GM23338 (cell line): ENCODE measurements at regions not wholly inside any gene's neighbourhood (a gene's known extent, or its start where the extent isn't known, plus 50 kb on each side); places are given as distances from the start of the nearest gene placed in this dataset.

Experiments used
- ATAC-seq: fragments of 200-7000 bp; cut with Tn5 transposase; 3 replicates; pipeline ENCODE4 v1.9.1; 2020
- DNase-seq: peaks from one replicate; pipeline ENCODE4 v3.0.0-alpha.2; 2015; ENCODE audit warnings: low spot score
- H2AFZ ChIP-seq: fragments of 200-600 bp; sonication (generic); 2 replicates; pipeline ENCODE4 v1.8.0; 2016; ENCODE audit warnings: antibody characterized with exemption, mild to moderate bottlenecking, moderate library complexity
- H3F3A ChIP-seq: fragments of 200-600 bp; sonication (generic); replicated peaks from 2 replicates; pipeline ENCODE4 v1.8.0; 2017; ENCODE audit warnings: antibody characterized with exemption, mixed run types, low read depth
- H3K27ac ChIP-seq: fragments of 200-600 bp; sonication (generic); 2 replicates; pipeline ENCODE4 v1.6.1; 2016; ENCODE audit warnings: low read depth
- H3K27me3 ChIP-seq: fragments of 200-600 bp; sonication (generic); 2 replicates; pipeline ENCODE4 v1.8.0; 2016; ENCODE audit warnings: mild to moderate bottlenecking, mixed run types, moderate library complexity; ENCODE audit not compliant: insufficient read depth
- H3K36me3 ChIP-seq: fragments of 200-600 bp; sonication (generic); 2 replicates; pipeline ENCODE4 v1.8.0; 2016; ENCODE audit warnings: mild to moderate bottlenecking; ENCODE audit not compliant: insufficient read depth
- H3K4me1 ChIP-seq: fragments of 200-600 bp; sonication (generic); 2 replicates; pipeline ENCODE4 v1.8.0; 2016; ENCODE audit warnings: mild to moderate bottlenecking, moderate library complexity; ENCODE audit not compliant: insufficient read depth
- H3K4me2 ChIP-seq: fragments of 200-600 bp; sonication (generic); 2 replicates; pipeline ENCODE4 v1.7.1; 2017; ENCODE audit warnings: mixed run types
- H3K4me3 ChIP-seq: fragments of 200-600 bp; sonication (generic); 2 replicates; pipeline ENCODE4 v1.6.1; 2016; ENCODE audit warnings: mixed run types
- H3K79me2 ChIP-seq: fragments of 200-600 bp; sonication (generic); replicated peaks from 2 replicates; pipeline ENCODE4 v1.8.0; 2017; ENCODE audit warnings: mild to moderate bottlenecking; ENCODE audit not compliant: insufficient read depth
- H3K9me2 ChIP-seq: fragments of 200-600 bp; sonication (generic); 2 replicates; pipeline ENCODE4 v1.8.0; 2017; ENCODE audit not compliant: insufficient read depth
- H4K20me1 ChIP-seq: fragments of 200-600 bp; sonication (generic); replicated peaks from 2 replicates; pipeline ENCODE4 v1.8.0; 2017; ENCODE audit warnings: mild to moderate bottlenecking; ENCODE audit not compliant: insufficient read depth
- H3K27ac Mint-ChIP-seq: 2 replicates; pipeline ENCODE4 v1.8.0; 2020; ENCODE audit warnings: inconsistent platforms, mild to moderate bottlenecking, moderate library complexity, mixed read lengths
- H3K27me3 Mint-ChIP-seq: 3 replicates; pipeline ENCODE4 v1.8.0; 2022; ENCODE audit warnings: low read depth, mild to moderate bottlenecking, moderate library complexity, mixed read lengths, inconsistent platforms; ENCODE audit not compliant: insufficient read depth, poor library complexity
- H3K36me3 Mint-ChIP-seq: 3 replicates; pipeline ENCODE4 v1.8.0; 2021; ENCODE audit warnings: low read depth, mild to moderate bottlenecking, inconsistent platforms, moderate library complexity, mixed read lengths
- H3K4me1 Mint-ChIP-seq: 3 replicates; pipeline ENCODE4 v1.8.0; 2020; ENCODE audit warnings: mild to moderate bottlenecking, inconsistent platforms, mixed read lengths
- H3K4me3 Mint-ChIP-seq: 3 replicates; pipeline ENCODE4 v1.8.0; 2021; ENCODE audit warnings: moderate library complexity, mild to moderate bottlenecking, inconsistent platforms, mixed read lengths
- H3K9me3 Mint-ChIP-seq: 3 replicates; pipeline ENCODE4 v1.8.0; 2020; ENCODE audit warnings: moderate library complexity, mild to moderate bottlenecking, inconsistent platforms, mixed read lengths
- CREB1 ChIP-seq: fragments of 250-450 bp; sonication (Bioruptor Pico); IDR thresholded peaks from 2 replicates; pipeline ENCODE4 v1.5.0; 2020; ENCODE audit warnings: low read depth, mild to moderate bottlenecking, moderate library complexity
- EZH2 ChIP-seq: fragments of 200-600 bp; sonication (generic); IDR thresholded peaks from one replicate; pipeline ENCODE4 v1.8.0; 2017; ENCODE audit warnings: antibody characterized with exemption, mild to moderate bottlenecking, low read depth; ENCODE audit not compliant: unreplicated experiment
- EZH2phosphoT487 ChIP-seq: fragments of 200-600 bp; sonication (generic); IDR thresholded peaks from one replicate; pipeline ENCODE4 v1.8.1; 2018; ENCODE audit warnings: antibody characterized with exemption; ENCODE audit not compliant: unreplicated experiment
- JUNB ChIP-seq: IDR thresholded peaks from one replicate; pipeline ENCODE4 v1.6.1; 2016; ENCODE audit warnings: antibody characterized with exemption; ENCODE audit not compliant: unreplicated experiment
- NANOG ChIP-seq: IDR thresholded peaks from 2 replicates; pipeline ENCODE4 v1.6.1; 2016; ENCODE audit warnings: antibody characterized with exemption, borderline replicate concordance
- POLR2AphosphoS5 ChIP-seq: IDR thresholded peaks from 2 replicates; pipeline ENCODE4 v1.6.1; 2016; ENCODE audit warnings: antibody characterized with exemption, low read depth
- STAT1 ChIP-seq: IDR thresholded peaks from one replicate; pipeline ENCODE4 v1.6.1; 2016; ENCODE audit warnings: antibody characterized with exemption; ENCODE audit not compliant: unreplicated experiment
- ZNF114 ChIP-seq: fragments of 250-450 bp; sonication (Bioruptor Pico); IDR thresholded peaks from 2 replicates; pipeline ENCODE4 v1.5.0; 2020; ENCODE audit warnings: mild to moderate bottlenecking, moderate library complexity
- ZNF331 ChIP-seq: fragments of 250-450 bp; sonication (Bioruptor Pico); IDR thresholded peaks from 2 replicates; pipeline ENCODE4 v1.5.0; 2020; ENCODE audit warnings: low read depth, mild to moderate bottlenecking, moderate library complexity
- TF ChIP-seq, protein P1 (sequence below): fragments of 250-450 bp; sonication (Bioruptor Pico); IDR thresholded peaks from 2 replicates; pipeline ENCODE4 v1.5.0; 2020; ENCODE audit warnings: mild to moderate bottlenecking, moderate library complexity
- TF ChIP-seq, protein P2 (sequence below): IDR thresholded peaks from one replicate; pipeline ENCODE4 v1.6.1; 2018; ENCODE audit warnings: antibody characterized with exemption; ENCODE audit not compliant: unreplicated experiment
- TF ChIP-seq, protein P3 (sequence below): IDR thresholded peaks from 2 replicates; pipeline ENCODE4 v1.6.1; 2016; ENCODE audit warnings: antibody characterized with exemption
- TF ChIP-seq, protein P4 (sequence below), 2 experiments: fragments of 200-600 bp in 1 of 2; sonication (generic) in 1 of 2; conservative IDR thresholded peaks; 2 replicates each; pipeline versions ENCODE4 v1.5.1 to v1.6.1; 2016 to 2017; ENCODE audit warnings: antibody characterized with exemption in 2 of 2, low read depth in 2 of 2, mild to moderate bottlenecking in 2 of 2, moderate library complexity in 1 of 2

DNA sequence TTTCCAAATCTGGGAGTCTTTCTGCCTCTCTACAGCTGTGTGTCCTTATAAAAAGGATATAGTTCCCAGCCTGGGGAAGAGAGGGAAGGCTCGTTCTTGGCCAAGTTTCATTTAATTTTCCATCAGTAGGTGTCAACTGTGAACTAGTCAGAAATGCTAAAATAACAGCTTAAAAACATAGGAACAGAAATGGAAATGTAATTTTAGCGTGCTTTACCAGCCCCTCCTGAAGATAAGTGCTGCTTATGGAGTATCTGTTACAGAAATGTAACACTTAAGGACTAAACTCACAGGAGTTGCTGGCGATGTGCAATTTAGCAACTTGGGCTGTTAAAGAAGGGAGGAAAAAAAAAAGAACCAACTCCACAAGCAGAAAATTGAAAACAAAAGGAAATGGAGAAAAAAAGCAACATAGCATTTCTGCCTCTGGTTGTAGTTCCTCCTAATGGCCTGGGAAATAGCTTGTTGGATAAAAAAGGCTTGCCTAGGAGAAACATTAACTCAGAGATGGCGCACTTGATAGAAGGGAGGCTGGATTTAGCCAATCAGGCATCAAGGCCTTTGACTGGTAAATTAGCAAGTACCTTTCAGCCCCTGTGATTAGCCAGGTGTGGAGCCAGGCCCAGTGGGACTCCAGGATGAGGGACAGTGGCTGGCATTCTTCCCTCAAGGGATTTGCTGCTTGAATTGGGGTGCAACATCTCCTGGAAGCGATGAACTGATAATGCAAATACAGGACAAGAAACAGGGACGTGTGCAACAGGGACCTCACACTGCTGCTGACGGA, 84.3 kb downstream of the RPLP1 start:
- Histone ChIP-seq H3F3A (no peaks in the 10 kb centered on the region), H3K4me3 (no peak overlapping the region), H3K27me3 (no peaks in the 10 kb centered on the region), H3K27ac (no peak overlapping the region), H3K4me1 (peaks cover 2% of the 10 kb centered on the region; the same call in 1 of the 2 replicates), H4K20me1 (no peaks in the 10 kb centered on the region; the same call in 1 of the 2 replicates), H3K4me2 (no peak overlapping the region), H3K9me2 (no peaks in the 10 kb centered on the region; the same call in 1 of the 2 replicates), H3K36me3 (no peaks in the 10 kb centered on the region), H3K79me2 (no peaks in the 10 kb centered on the region), H2AFZ (no peak overlapping the region)
- no peaks in the 10 kb centered on the region for H3K9me3 Mint-ChIP-seq
- peak; percentile 77 for ATAC-seq
- TF ChIP-seq NANOG (no peak), EZH2 (no peak), CREB1 (CRISPR knock-in tag) (no peak), STAT1 (no peak), JUNB (no peak), POLR2AphosphoS5 (no peak), ZNF331 (CRISPR knock-in tag) (no peak), ZNF114 (CRISPR knock-in tag) (no peak), EZH2phosphoT487 (no peak)
- TF ChIP-seq, protein P1, sequence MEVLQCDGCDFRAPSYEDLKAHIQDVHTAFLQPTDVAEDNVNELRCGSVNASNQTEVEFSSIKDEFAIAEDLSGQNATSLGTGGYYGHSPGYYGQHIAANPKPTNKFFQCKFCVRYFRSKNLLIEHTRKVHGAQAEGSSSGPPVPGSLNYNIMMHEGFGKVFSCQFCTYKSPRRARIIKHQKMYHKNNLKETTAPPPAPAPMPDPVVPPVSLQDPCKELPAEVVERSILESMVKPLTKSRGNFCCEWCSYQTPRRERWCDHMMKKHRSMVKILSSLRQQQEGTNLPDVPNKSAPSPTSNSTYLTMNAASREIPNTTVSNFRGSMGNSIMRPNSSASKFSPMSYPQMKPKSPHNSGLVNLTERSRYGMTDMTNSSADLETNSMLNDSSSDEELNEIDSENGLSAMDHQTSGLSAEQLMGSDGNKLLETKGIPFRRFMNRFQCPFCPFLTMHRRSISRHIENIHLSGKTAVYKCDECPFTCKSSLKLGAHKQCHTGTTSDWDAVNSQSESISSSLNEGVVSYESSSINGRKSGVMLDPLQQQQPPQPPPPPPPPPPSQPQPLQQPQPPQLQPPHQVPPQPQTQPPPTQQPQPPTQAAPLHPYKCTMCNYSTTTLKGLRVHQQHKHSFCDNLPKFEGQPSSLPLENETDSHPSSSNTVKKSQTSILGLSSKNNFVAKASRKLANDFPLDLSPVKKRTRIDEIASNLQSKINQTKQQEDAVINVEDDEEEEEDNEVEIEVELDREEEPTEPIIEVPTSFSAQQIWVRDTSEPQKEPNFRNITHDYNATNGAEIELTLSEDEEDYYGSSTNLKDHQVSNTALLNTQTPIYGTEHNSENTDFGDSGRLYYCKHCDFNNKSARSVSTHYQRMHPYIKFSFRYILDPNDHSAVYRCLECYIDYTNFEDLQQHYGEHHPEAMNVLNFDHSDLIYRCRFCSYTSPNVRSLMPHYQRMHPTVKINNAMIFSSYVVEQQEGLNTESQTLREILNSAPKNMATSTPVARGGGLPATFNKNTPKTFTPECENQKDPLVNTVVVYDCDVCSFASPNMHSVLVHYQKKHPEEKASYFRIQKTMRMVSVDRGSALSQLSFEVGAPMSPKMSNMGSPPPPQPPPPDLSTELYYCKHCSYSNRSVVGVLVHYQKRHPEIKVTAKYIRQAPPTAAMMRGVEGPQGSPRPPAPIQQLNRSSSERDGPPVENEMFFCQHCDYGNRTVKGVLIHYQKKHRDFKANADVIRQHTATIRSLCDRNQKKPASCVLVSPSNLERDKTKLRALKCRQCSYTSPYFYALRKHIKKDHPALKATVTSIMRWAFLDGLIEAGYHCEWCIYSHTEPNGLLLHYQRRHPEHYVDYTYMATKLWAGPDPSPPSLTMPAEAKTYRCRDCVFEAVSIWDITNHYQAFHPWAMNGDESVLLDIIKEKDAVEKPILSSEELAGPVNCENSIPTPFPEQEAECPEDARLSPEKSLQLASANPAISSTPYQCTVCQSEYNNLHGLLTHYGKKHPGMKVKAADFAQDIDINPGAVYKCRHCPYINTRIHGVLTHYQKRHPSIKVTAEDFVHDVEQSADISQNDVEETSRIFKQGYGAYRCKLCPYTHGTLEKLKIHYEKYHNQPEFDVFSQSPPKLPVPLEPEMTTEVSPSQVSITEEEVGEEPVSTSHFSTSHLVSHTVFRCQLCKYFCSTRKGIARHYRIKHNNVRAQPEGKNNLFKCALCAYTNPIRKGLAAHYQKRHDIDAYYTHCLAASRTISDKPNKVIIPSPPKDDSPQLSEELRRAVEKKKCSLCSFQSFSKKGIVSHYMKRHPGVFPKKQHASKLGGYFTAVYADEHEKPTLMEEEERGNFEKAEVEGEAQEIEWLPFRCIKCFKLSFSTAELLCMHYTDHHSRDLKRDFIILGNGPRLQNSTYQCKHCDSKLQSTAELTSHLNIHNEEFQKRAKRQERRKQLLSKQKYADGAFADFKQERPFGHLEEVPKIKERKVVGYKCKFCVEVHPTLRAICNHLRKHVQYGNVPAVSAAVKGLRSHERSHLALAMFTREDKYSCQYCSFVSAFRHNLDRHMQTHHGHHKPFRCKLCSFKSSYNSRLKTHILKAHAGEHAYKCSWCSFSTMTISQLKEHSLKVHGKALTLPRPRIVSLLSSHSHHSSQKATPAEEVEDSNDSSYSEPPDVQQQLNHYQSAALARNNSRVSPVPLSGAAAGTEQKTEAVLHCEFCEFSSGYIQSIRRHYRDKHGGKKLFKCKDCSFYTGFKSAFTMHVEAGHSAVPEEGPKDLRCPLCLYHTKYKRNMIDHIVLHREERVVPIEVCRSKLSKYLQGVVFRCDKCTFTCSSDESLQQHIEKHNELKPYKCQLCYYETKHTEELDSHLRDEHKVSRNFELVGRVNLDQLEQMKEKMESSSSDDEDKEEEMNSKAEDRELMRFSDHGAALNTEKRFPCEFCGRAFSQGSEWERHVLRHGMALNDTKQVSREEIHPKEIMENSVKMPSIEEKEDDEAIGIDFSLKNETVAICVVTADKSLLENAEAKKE (CRISPR knock-in tag) = no peak
- TF ChIP-seq, protein P2, sequence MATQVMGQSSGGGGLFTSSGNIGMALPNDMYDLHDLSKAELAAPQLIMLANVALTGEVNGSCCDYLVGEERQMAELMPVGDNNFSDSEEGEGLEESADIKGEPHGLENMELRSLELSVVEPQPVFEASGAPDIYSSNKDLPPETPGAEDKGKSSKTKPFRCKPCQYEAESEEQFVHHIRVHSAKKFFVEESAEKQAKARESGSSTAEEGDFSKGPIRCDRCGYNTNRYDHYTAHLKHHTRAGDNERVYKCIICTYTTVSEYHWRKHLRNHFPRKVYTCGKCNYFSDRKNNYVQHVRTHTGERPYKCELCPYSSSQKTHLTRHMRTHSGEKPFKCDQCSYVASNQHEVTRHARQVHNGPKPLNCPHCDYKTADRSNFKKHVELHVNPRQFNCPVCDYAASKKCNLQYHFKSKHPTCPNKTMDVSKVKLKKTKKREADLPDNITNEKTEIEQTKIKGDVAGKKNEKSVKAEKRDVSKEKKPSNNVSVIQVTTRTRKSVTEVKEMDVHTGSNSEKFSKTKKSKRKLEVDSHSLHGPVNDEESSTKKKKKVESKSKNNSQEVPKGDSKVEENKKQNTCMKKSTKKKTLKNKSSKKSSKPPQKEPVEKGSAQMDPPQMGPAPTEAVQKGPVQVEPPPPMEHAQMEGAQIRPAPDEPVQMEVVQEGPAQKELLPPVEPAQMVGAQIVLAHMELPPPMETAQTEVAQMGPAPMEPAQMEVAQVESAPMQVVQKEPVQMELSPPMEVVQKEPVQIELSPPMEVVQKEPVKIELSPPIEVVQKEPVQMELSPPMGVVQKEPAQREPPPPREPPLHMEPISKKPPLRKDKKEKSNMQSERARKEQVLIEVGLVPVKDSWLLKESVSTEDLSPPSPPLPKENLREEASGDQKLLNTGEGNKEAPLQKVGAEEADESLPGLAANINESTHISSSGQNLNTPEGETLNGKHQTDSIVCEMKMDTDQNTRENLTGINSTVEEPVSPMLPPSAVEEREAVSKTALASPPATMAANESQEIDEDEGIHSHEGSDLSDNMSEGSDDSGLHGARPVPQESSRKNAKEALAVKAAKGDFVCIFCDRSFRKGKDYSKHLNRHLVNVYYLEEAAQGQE = no peak
- TF ChIP-seq, protein P3, sequence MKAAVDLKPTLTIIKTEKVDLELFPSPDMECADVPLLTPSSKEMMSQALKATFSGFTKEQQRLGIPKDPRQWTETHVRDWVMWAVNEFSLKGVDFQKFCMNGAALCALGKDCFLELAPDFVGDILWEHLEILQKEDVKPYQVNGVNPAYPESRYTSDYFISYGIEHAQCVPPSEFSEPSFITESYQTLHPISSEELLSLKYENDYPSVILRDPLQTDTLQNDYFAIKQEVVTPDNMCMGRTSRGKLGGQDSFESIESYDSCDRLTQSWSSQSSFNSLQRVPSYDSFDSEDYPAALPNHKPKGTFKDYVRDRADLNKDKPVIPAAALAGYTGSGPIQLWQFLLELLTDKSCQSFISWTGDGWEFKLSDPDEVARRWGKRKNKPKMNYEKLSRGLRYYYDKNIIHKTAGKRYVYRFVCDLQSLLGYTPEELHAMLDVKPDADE = no peak
- TF ChIP-seq, protein P4, sequence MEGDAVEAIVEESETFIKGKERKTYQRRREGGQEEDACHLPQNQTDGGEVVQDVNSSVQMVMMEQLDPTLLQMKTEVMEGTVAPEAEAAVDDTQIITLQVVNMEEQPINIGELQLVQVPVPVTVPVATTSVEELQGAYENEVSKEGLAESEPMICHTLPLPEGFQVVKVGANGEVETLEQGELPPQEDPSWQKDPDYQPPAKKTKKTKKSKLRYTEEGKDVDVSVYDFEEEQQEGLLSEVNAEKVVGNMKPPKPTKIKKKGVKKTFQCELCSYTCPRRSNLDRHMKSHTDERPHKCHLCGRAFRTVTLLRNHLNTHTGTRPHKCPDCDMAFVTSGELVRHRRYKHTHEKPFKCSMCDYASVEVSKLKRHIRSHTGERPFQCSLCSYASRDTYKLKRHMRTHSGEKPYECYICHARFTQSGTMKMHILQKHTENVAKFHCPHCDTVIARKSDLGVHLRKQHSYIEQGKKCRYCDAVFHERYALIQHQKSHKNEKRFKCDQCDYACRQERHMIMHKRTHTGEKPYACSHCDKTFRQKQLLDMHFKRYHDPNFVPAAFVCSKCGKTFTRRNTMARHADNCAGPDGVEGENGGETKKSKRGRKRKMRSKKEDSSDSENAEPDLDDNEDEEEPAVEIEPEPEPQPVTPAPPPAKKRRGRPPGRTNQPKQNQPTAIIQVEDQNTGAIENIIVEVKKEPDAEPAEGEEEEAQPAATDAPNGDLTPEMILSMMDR (conservative IDR thresholded peaks at IDR 0.05; ENCODE audit: low read depth in 2 of 2) = no peak
- H3K36me3 Mint-ChIP-seq = no peaks in the 10 kb centered on the region
- no peaks in the 10 kb centered on the region for H3K27me3 Mint-ChIP-seq
- no peak overlapping the region for H3K27ac Mint-ChIP-seq
- H3K4me1 Mint-ChIP-seq = peaks cover 25% of the 10 kb centered on the region
- no peak overlapping the region for H3K4me3 Mint-ChIP-seq
- DNase-seq = peak; percentile 54
